Body of pancreas (tissue), 4 donors: ENCODE measurements at regions not wholly inside any gene's neighbourhood (a gene's known extent, or its start where the extent isn't known, plus 50 kb on each side); places are given as distances from the start of the nearest gene placed in this dataset.
A peak's percentile ranks its signal among the peaks of the same experiment; 100 is the strongest.

ENCODE experiments used
- ATAC-seq: fragments of 150-250 bp; one replicate; pipeline ENCODE4 v1.9.1; 2016
- DNase-seq, 4 donors: peaks; one replicate each; pipeline ENCODE4 v3.0.0-alpha.2; 2019
- H3K27ac ChIP-seq, 4 donors: fragments of 200-600 bp; sonication (generic); 1 replicate in 3 of 4; 2 replicates in 1 of 4; pipeline versions ENCODE4 v1.5.1 to v1.6.1; 2016 to 2019; ENCODE audit warnings: mild to moderate bottlenecking in 1 of 4, mixed read lengths in 1 of 4, moderate library complexity in 1 of 4
- H3K27me3 ChIP-seq, 2 donors: fragments of 200-600 bp; sonication (generic); one replicate each; pipeline ENCODE4 v1.6.0; 2016; ENCODE audit warnings: mild to moderate bottlenecking in 1 of 2
- H3K36me3 ChIP-seq, 2 donors: fragments of 200-600 bp; sonication (generic); replicated peaks in 1 of 2; 2 replicates each; pipeline ENCODE4 v1.5.1; 2016; ENCODE audit warnings: low read depth in 2 of 2; ENCODE audit not compliant: insufficient read depth in 1 of 2
- H3K4me1 ChIP-seq: fragments of 200-600 bp; sonication (generic); one replicate; pipeline ENCODE4 v1.6.0; 2016
- H3K4me3 ChIP-seq, 2 donors: fragments of 200-600 bp; sonication (generic); 1 replicate in 1 of 2; 2 replicates in 1 of 2; pipeline ENCODE4 v1.5.1; 2016 to 2019
- H3K9me3 ChIP-seq, 3 donors: fragments of 200-600 bp; sonication (generic); 1 replicate in 2 of 3; 2 replicates in 1 of 3; pipeline ENCODE4 v1.5.1; 2016
- POLR2A ChIP-seq, 3 donors: fragments of 450-650 bp; IDR thresholded peaks; one replicate each; pipeline ENCODE4 v1.6.1; 2016; ENCODE audit warnings: antibody characterized with exemption in 3 of 3, mild to moderate bottlenecking in 2 of 3
- WGBS, 2 donors: methylation state at CpG; one replicate each; pipeline ENCODE4 v1.1.5; 2017; 5-methylcytosine and 5-hydroxymethylcytosine counted together
- intact Hi-C: fragments of 100-400 bp; cut with DNase I; formaldehyde crosslinking; loops from one replicate; pipeline ENCODE4 v1.15.1; 2023
- TF ChIP-seq, protein P1 (sequence below), 7 experiments: fragments of 450-650 bp in 4 of 7; fragments of 200-600 bp in 3 of 7; sonication (generic) in 3 of 7; IDR thresholded peaks; one replicate each; pipeline ENCODE4 v1.5.1; 2016 to 2019; ENCODE audit warnings: antibody characterized with exemption in 7 of 7

DNA sequence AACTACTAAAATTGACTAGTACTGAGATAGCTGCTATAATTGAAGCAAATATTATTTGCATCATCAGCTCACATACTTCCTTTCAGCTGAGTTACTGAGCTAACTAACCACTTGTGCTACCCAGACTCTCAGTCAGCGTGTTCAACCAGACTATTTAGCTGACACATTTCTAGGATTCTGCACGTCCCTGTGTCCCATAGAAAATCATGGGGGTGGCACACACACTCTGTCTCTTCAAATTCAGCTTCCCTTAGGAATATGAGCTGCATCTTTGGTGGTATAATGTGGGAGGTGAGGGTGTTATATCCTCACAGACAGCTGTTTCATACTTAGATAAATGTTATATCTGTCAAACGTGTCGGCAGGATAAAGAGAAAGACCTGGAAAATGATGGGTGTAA, 424.0 kb downstream of the CDH2 start:
- no peak overlapping the region for H3K4me3 ChIP-seq
- no peak for ATAC-seq
- H3K4me1 ChIP-seq: no peaks in the 10 kb centered on the region
- DNase-seq: no peak
- no peaks in the 10 kb centered on the region for H3K9me3 ChIP-seq
- no peak for TF ChIP-seq POLR2A (IDR thresholded peaks at IDR 0.05)
- TF ChIP-seq, protein P1, sequence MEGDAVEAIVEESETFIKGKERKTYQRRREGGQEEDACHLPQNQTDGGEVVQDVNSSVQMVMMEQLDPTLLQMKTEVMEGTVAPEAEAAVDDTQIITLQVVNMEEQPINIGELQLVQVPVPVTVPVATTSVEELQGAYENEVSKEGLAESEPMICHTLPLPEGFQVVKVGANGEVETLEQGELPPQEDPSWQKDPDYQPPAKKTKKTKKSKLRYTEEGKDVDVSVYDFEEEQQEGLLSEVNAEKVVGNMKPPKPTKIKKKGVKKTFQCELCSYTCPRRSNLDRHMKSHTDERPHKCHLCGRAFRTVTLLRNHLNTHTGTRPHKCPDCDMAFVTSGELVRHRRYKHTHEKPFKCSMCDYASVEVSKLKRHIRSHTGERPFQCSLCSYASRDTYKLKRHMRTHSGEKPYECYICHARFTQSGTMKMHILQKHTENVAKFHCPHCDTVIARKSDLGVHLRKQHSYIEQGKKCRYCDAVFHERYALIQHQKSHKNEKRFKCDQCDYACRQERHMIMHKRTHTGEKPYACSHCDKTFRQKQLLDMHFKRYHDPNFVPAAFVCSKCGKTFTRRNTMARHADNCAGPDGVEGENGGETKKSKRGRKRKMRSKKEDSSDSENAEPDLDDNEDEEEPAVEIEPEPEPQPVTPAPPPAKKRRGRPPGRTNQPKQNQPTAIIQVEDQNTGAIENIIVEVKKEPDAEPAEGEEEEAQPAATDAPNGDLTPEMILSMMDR (IDR thresholded peaks at IDR 0.05): no peak
- no peak overlapping the region for H3K27ac ChIP-seq
- 39 to 41% methylated on average over 4 of the region's 4 CpGs for WGBS, 2 donors
- intact Hi-C loops: no loop called here
- H3K27me3 ChIP-seq: no peaks in the 10 kb centered on the region
- no peaks in the 10 kb centered on the region for H3K36me3 ChIP-seq

GRCh38 chr18:27750923-27751322, 426.0 kb downstream of the CDH2 start:
- WGBS, 2 donors: 42 to 47% methylated on average over 5 of the region's 5 CpGs

DNA sequence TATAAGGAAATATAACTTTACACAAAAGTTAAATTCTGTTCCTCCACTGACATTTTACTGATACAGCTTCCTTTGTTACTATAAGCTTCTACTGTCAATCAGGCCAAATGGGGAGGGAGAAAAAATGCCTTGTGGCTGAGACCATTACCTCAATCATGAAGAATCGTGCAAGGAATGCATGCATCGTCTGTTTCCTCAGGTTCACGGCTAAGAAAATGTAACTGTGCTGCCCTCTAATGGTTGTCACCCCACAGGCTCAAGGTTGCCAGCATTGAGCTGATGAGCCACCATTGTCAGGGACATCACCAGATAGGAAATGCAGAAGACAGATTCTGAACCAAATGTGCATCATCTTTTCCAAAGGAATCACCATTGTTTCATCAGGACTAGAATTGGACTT, 426.9 kb downstream of the CDH2 start:
- no peak overlapping the region for H3K4me3 ChIP-seq
- no peaks in the 10 kb centered on the region for H3K27me3 ChIP-seq
- 0 to 6% methylated on average over 3 of the region's 3 CpGs for WGBS, 2 donors
- no peaks in the 10 kb centered on the region for H3K36me3 ChIP-seq
- ATAC-seq (peak; percentile 53), DNase-seq (peak; percentile 13 to 36 (median 32))
- intact Hi-C loops: no loop called here
- TF ChIP-seq, protein P1 (IDR thresholded peaks at IDR 0.05): peak; percentile 19 to 64 (median 43)
- TF ChIP-seq POLR2A (IDR thresholded peaks at IDR 0.05): no peak
- H3K4me1 ChIP-seq: no peaks in the 10 kb centered on the region
- no peaks in the 10 kb centered on the region for H3K9me3 ChIP-seq
- no peak overlapping the region for H3K27ac ChIP-seq

More at GRCh38 chr18:27750923-27751322, 426.0 kb downstream of the CDH2 start:
- ATAC-seq: no peak
- no peak for TF ChIP-seq POLR2A (IDR thresholded peaks at IDR 0.05)
- TF ChIP-seq, protein P1 (IDR thresholded peaks at IDR 0.05): no peak
- Histone ChIP-seq H3K4me1 (no peaks in the 10 kb centered on the region), H3K27me3 (no peaks in the 10 kb centered on the region), H3K27ac (no peak overlapping the region), H3K4me3 (no peak overlapping the region), H3K9me3 (no peaks in the 10 kb centered on the region), H3K36me3 (no peaks in the 10 kb centered on the region)
- no peak for DNase-seq
- intact Hi-C loops: no loop called here

DNA sequence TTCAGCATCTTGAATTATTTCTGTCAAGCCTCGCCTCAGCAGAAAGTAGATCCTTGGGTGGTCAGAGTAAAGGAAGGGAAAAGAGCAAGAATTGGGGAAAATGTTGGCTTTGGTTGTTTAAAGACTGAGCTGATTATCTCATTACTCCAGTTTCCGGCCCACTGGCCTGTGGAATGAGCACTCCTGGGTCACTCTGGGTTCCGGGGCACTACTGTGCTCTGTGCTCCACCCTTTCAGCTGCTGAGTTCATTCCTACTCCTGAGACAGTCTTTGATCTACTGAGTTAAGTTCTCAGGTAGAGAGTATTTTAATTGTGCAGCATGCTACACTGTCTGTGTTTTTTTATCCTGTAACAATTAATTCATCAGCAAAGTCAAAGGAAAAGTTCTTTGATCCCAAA, 427.7 kb downstream of the CDH2 start:
- intact Hi-C loops: no loop called here
- DNase-seq (no peak), ATAC-seq (no peak)
- Histone ChIP-seq H3K27ac (no peak overlapping the region), H3K4me3 (no peak overlapping the region), H3K36me3 (no peaks in the 10 kb centered on the region), H3K27me3 (no peaks in the 10 kb centered on the region), H3K9me3 (no peaks in the 10 kb centered on the region), H3K4me1 (no peaks in the 10 kb centered on the region)
- TF ChIP-seq, protein P1 (IDR thresholded peaks at IDR 0.05): no peak
- no peak for TF ChIP-seq POLR2A (IDR thresholded peaks at IDR 0.05)
- WGBS, 2 donors: 49 to 55% methylated on average over 3 of the region's 3 CpGs

GRCh38 chr18:27746241-27746640, 430.7 kb downstream of the CDH2 start:
- ATAC-seq (no peak), DNase-seq (no peak)
- WGBS, 2 donors: 61 to 70% methylated on average over 5 of the region's 5 CpGs
- intact Hi-C loops: no loop called here
- Histone ChIP-seq H3K27ac (no peak overlapping the region), H3K27me3 (no peaks in the 10 kb centered on the region), H3K36me3 (no peaks in the 10 kb centered on the region), H3K4me1 (no peaks in the 10 kb centered on the region), H3K4me3 (no peak overlapping the region), H3K9me3 (no peaks in the 10 kb centered on the region)
- TF ChIP-seq, protein P1 (IDR thresholded peaks at IDR 0.05): no peak
- TF ChIP-seq POLR2A (IDR thresholded peaks at IDR 0.05): no peak
